GM18502 (cell line): ENCODE measurements at regions not wholly inside any gene's neighbourhood (a gene's known extent, or its start where the extent isn't known, plus 50 kb on each side); places are given as distances from the start of the nearest gene placed in this dataset.
A peak's percentile ranks its signal among the peaks of the same experiment; 100 is the strongest.
"Not testable (repeated sequence)": the region's sequence is repeated elsewhere in the genome, so short reads cannot be mapped to it uniquely, and the experiment has no call there.

Experiments used
- ATAC-seq: cut with Tn5 transposase; IDR thresholded peaks from one replicate; pipeline ENCODE4 v1.9.1; 2021; ENCODE audit warnings: mild to moderate bottlenecking; ENCODE audit not compliant: unreplicated experiment, poor library complexity

DNA sequence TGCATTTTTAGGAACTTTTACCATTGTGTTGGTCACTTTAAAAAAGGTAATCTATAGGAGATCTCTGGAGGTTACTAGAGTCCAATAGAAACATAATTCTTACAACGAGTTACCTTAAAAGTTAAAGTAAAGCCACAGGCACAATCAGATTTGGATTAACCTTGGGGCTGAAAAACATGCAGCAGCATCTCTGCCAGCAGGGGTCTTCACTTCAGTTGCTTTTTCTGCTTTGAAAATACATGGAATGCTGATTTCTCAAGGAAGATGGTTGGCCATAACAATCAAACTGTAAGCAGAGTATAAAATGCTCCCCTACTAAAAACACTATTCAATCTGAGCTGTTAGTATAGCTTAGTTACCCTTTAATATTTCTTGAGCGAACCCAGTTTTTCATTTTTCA lies 1072.3 kb upstream of the PCDH10 start:
- ATAC-seq = no peak

DNA sequence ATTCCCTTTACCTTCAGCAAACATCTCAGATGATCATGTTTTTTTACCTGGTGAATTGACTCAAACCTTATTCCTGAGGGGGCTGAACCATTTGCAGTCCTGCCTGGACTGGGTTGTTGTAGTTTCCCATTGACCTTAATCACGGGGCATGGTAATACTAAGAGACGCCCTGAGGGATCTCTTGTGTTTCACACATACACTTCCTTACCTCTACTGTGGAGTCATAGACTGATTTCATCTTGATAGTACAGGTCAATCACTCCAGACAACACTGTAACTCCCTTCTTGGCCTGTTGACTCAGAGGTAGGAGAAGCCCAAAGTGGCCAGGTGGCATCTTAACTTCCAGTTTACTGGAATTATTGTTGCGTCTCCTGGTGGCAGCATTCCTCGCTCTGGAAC lies 1064.0 kb upstream of the PCDH10 start:
- no peak for ATAC-seq

DNA sequence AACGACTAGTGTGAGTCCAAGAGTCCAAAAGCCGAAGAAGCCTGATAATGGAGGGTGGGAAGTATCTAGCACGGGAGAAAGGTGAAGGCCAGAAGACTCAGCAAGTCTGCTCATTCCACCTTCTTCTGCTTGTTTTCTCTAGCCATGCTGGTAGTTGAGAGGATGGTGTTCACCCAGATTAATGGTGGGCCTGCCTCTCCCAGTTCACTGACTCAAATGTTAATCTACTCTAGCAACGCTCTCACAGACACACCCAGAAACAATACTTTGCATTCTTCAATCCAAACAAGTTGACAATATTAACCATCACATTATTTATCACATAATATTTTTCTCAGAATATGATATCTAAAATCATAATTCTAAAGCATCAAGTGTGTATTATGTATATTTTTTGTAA lies 1055.1 kb upstream of the PCDH10 start:
- ATAC-seq = no peak

DNA sequence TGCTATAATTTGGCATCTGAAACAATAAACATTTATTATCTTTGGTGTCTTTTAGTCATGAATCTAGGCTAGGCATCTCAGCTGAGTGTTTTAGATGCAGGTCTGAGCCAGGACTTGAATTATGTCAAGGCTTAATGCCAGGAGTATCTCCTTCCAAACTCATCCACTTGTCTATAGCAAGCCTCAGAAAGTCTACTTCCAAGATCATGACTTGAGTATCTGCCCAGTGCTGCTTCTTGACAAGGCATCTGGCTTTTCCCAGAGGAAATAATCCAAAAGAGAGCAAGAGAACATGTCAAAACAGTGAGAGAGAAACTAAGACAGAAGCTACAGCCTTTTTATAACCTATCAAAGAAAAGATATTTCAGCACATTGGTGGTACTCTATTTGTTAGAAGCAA lies 1052.1 kb upstream of the PCDH10 start:
- ATAC-seq = no peak

DNA sequence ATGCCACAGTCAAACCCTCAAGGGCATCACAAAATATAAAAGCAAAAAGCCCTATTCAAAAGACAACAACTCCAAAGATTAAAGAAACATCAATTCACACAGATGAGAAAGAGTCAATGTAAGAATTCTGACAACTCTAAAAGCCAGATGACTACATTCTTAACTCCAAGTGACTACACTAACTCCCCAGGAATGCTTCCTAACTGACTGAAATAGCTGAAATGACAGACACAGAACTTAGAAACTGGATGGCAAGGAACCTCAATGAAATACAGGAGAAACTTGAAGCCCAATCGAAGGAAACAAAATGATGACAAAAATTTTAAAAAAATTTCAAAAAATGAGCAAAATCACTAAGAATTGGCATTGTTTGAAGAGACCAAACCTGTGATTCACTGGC lies 1047.6 kb upstream of the PCDH10 start:
- ATAC-seq = no peak

DNA sequence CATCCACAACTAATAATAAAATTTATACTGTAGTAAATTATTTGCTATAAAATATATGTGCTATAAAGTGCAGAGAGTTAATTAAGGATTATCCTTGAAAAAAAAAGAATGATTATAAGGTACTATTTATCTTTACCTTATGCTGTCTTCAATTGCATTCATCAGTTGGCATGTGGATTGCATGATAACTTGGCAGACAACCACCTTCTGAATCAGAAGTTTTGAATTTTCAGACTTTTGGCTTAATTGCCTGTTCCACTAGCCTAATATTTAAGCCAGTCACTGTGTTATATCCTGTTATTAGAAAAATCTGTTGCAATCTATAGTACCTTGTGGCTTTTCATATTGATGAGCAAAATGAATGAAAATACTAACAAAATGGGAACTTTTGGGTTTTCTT lies 1040.3 kb upstream of the PCDH10 start:
- no peak for ATAC-seq

DNA sequence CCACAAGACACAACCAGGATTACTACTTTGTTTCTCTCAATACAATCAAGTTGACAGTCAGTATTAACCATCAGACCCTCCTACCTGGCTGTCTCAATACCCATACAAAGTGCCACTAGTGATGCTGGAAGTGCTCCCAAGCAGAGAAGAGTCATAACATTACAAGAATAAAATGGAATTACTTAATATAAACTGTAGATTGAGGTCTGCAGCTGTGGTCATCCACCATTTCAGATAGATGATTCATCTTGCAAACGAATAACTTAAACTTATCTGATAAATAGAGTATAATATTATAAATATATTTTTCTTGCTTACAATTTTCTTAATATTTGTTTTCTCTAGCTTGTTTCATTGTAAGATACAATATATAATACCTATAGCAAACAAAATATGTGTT lies 1034.2 kb upstream of the PCDH10 start:
- ATAC-seq = no peak

DNA sequence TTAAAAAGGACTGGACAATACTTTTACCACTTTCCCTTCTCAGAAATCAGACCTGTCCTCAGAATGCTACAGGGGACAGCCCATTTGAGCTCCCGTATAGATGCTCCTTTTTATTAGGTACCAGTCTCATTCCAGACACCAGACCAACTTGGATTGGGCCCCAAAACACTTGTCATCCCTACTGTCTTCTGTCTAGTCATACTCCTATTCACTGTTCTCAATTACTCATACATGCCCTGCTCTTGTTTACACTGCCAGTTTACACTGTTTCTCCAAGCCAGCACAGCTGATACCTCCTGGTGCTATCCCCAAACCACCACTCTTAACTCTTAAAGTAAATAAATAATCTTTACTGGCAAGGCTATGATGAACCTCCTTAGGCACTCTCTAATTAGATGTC lies 1026.4 kb upstream of the PCDH10 start:
- ATAC-seq = not testable (repeated sequence)

DNA sequence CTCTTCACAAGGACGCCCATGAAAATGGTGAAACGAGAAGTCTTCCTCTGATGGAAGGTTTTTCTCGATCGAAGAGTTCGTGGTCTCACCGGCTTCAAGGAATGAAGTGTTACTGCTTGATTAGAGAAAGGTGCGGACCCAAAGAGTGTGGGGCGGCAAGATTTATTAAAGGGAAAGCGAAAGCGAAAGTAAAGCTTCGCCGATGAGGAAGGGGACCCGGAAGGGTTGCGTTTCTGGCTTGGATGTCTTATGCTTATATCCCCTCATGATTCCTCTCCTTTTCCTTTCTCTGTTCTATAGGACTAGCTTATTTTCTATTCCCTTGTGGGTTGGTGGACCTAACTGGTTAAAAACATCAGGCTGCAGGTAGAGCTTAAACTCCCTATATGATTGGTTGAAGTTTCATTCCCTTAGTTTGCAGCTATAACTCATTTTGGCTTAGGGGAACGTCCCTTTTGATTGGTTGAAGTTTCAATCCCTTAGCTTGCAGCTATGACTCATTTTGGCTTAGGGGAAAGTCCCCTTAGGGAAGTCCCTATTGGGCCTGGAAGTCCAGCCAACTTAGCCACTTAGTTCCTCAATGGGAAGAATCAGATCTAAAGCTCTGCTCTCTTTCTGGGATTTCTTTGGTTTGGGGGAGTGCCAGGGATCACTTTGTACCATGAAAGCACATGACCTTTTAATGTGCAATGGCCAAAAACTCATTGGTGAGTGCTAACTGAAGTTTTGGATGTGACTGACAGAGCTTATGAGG lies 1025.0 kb upstream of the PCDH10 start:
- ATAC-seq = peak; percentile 57

DNA sequence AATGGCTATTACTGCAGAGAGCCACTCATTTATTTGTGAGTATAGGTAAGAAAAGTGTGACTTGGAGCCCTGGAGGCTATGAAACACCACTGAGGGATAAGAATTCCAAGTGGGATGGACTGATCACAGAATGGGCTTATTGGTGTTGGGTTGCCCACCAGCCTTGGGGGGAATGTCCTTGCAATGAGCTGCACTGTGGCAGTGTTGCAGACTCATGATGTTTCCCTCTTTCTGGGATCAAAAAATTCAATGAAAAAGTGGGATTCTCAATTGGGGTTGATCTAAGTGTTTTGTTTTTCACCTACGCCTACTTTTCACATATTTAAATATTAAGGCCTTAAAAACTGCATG lies 1024.5 kb upstream of the PCDH10 start:
- ATAC-seq = no peak

DNA sequence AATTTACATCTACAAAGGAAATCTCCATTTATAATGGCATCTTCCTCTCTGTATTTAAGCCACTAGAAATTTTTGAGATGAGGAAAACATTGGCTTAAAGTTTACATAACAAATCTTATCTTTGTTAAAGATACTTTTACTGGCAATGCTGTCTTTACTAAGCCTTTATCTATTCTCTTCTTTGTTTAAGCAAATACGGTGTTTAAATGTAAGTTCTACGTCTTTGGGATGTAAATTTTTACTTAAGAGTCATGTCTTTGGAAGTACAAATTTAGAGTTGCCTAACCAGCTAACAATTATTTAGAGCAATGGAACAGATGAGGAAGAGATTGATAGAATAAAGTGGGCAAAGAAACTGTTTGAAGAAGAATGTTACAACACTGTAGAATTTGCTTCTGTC lies 1024.0 kb upstream of the PCDH10 start:
- ATAC-seq = no peak

DNA sequence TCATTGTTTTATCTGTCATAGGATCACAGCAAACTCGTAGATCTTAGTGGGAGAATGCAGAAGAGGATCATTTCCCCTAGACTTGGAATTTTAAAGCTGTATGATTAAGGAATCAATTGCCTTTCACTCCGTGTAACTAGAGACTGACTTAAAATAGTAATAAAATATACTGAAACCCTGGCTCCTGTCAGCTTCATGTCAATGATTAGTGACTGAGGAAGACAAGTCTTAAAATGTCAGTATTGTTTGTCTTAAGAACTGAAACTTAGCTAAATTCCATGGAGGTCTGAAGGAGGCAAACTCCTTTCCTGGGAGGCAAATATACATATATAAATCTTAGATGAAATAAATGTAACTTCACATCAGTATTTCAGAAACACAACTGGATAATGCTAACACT lies 1016.7 kb upstream of the PCDH10 start:
- no peak for ATAC-seq

DNA sequence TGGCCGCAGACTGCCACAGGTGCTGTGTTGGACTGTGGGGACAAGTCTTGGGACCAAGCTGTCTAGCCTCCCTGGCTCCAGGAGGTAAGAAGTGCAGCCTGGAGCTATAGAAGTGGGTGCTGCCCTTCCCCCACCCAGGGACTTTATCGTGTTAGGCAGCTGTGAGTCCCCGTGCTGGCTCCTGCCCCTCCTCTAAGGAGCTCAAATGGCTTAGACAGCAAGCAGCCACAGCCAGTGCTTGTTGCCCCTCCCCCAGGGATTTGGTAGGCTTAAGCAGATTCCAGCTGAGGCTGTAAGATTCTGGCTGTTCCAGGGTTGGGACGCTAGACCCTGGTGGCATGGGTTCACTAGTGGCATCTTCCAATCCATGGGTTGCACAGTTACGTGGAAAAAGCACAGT lies 979.4 kb upstream of the PCDH10 start:
- no peak for ATAC-seq

DNA sequence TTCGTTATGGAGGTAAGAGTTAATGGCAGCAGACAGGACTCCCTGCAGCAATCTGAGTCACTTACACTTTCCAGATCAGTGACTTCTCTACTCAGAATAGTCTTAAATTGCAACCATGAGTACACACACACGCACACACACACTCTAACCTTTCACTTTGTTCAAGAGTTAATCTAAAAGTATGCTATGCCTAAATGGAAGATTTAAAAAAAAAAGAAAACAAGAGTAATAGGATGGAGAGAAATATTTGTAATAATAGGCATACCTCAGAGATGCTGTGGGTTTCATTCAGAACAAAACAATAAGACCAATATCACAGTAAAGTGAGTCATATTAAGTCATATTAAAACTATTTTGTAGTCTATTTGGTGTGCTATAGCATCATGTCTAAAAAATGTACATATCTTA lies 969.1 kb upstream of the PCDH10 start:
- no peak for ATAC-seq

DNA sequence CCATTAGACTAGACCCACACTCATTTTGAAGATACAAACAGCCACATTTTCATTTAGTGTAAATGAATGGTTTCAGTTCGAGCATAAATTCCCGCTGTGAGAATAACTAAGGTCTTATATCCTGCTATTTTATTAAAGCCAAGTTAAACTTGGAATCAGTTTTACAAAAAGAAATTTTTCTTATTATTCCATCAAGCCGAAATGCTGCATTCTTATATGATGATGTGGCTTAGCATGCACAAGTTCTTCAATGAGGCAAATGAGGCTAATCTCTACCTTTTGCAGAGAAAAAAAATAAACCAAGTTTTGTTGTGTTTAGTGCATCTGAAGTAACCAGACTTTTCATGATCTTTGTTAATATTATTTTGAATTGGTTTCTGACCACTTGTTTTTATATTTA lies 953.9 kb upstream of the PCDH10 start:
- no peak for ATAC-seq

DNA sequence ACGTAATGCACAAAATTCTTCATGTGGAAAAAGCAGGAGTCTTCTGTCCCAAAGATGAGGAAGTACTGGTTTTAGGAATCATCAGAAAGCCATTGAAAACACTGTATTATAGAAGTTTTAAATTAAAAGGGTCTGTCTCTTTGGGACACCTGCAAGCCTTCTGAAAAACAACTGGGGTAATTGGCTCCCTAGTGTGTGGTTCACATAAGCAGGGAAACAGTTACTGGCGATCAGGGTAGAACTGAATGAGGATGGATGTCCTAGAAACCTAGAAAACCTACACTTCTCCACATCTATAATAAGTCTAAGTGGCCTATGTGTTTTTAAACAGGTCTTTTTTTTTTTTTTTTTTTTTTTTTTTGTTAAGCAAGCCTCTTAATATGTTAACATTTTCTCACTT lies 945.5 kb upstream of the PCDH10 start:
- no peak for ATAC-seq

DNA sequence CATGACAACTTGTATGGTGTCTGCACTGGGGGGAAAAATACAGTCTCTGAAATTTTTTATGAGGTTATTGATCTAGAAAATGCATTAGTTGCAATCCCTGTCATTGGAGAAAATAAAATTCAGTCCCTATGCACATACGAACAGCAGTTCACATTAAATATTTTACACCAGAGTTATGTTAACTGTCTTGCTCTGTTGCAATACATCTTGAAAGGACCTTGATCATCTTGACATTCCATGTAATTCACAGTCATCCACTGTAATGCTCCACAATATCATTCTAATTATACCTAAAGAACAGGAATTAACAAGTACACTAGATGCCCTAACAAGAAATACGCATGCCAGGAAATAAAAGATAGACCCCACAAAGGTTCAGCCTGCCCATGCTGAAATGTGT lies 934.6 kb upstream of the PCDH10 start:
- no peak for ATAC-seq

DNA sequence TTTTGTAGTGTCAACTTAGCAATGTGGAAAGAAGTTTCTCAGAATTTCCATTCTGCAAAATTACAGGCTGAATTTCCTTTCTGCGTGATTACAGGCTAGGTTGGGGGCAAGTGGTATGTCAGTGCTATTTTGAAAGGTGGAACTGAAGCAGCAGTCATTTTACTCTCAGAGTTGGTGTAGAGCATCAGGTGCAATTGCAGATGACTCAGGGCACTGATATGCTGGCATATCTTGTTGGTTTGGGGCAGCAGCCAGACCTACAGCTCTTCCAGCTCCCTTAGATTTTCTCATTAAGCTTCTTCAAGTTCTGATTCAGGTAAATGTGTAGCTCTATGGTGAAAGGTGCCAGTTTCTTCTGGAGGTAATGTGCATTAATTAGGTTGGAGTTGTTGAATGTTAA lies 930.7 kb upstream of the PCDH10 start:
- ATAC-seq = no peak

DNA sequence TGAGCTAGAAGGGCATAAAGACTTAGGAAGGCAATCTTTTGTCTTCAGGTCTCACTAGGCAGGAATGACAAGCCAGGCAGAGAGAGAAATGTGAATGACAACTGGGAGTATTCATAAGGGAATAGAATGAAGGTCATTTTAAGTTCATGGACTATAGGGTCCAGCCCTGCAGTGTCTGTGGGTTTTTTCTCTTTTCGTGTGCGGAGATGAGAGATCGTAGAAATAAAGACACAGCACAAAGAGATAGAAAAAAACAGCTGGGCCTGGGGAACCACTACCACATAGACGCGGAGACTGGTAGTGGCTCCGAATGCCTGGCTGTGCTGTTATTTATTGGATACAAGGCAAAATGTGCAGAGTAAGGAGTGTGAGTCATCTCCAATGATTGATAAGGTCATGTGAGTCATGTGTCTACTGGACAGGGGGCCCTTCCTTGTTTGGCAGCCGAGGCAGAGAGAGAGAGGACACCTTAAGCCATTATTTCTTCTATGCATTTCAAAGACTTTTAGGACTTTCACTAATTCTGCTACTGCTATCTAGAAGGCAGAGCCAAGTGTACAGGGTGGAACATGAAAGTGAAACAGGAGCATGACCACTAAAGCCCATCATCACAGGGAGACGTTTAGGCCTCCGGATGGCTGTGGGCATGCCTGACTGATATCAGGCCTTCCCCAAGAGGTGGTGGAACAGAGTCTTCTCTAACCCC lies 921.8 kb upstream of the PCDH10 start:
- no peak for ATAC-seq

DNA sequence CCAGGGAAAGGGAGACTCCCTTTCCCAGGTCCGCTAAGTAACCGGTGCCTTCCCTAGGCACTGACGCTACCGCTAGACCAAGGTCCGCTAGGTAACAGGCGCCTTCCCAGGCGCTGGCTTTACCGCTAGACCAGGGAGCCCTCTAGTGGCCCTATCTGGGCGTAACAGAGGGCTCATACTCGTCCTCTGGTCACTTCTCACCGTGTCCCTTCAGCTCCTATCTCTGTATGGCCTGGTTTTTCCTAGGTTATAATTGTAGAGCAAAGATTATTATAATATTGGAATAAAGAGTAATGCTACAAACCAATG lies 921.3 kb upstream of the PCDH10 start:
- ATAC-seq = not testable (repeated sequence)

DNA sequence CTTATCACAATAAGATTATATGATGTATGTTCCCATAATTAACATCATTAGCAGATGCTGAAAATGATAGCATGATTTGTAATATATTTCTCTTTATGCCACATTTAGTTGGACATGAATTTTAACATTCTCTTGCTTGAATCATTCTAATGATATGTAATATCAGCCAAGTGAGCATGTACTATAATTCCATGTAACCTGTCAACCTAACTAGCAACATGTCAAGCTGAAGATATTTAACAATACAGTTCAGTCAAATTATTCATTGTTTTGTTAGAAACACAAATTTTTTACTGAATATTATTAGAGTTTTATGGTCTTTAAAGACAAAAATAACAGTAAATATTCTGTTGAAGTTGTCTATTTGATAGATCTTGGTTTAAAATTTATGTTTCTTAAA lies 920.4 kb upstream of the PCDH10 start:
- no peak for ATAC-seq

DNA sequence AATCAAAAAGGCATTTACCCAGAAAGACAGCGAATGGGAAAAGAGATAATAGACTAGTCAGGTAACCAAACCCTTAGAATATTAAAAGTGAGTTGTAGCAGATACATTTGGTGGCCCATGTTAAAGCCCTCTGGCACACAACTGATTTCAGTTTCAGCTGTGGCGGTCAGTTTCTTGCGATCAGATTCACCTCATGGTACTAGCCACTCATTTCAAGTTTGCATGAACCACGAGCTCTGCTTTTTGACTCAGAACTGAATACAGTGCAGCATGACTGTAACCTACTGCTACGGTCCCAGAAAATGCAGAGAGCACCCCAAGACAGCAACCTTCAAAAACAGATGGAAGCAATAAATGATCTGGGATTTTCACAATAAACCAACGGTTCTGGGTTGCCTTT lies 919.1 kb upstream of the PCDH10 start:
- ATAC-seq = no peak
